ENCODE measurements at regions not wholly inside any gene's neighbourhood (a gene's known extent, or its start where the extent isn't known, plus 50 kb on each side); places are given as distances from the start of the nearest gene placed in this dataset.

DNA sequence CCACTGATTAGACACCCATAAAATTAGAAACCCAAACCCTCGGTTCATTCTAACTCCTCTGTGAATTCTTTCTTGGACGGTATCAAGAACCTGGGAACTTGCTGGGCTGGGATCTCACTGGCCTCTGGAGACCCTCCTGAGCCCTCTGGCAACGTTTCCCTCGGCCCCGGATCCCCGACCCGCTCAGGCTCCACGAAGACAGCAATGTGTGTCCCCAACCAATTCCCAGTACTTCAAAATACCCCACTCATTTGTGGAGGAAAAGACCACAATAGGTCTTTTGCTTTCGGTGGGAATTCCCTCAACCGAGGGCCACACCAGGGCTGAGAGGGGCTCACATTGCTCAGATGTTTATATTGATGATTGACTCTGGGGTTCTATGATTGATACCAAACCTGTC, 117.9 kb upstream of the PRR20G start:
- Histone ChIP-seq H3K27ac (no peak overlapping the region), H3K4me3 (no peak overlapping the region), H3K27me3 (peaks cover 63% of the 10 kb centered on the region), H3K36me3 (no peaks in the 10 kb centered on the region), H3K9me3 (no peaks in the 10 kb centered on the region), H3K4me1 (no peaks in the 10 kb centered on the region)
- ATAC-seq = no peak
- TF ChIP-seq POLR2AphosphoS5 (IDR thresholded peaks at IDR 0.05) = no peak
- TF ChIP-seq EP300 (IDR thresholded peaks at IDR 0.05) = no peak
- WGBS, 2 donors (ENCODE audit: low coverage in 1 of 2) = 68 to 81% methylated on average over 9 to 10 of the region's 10 CpGs

DNA sequence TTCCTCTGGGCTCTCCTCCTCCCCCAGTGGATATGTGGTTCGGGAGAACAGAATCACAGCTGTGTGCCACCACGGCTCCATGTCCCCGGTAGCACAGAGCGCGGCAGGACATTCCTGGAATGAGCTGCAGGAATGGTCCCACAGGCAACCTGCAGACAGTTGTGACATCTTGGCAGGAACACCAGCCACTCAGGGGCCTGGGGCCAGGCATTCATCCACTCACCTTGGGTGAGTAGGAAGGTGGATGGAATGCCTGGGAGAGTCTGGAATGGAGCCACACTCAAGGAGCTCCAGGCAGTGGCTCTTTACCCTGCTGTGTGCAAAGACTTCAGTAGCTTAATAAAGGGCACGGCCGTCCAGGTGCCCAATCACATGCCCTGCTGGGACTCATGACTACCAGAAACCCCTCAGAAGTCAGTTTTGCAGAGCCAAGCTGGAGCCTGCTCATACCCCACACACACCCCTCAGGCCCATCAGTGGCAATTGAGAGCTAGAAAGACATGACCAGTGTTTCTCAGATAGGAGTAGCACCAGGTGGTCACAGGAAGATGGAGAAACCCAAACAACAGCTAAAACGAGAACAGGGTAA, 117.3 kb upstream of the PRR20G start:
- H3K4me1 ChIP-seq = no peaks in the 10 kb centered on the region
- no peaks in the 10 kb centered on the region for H3K9me3 ChIP-seq
- WGBS, 2 donors (ENCODE audit: low coverage in 1 of 2) = 50 to 64% methylated on average over 1 to 4 of the region's 8 CpGs
- H3K27me3 ChIP-seq = peaks cover 58% of the 10 kb centered on the region
- TF ChIP-seq POLR2A (IDR thresholded peaks at IDR 0.05) (no peak), POLR2AphosphoS5 (IDR thresholded peaks at IDR 0.05) (no peak), EP300 (IDR thresholded peaks at IDR 0.05) (no peak)
- TF ChIP-seq, protein P1, sequence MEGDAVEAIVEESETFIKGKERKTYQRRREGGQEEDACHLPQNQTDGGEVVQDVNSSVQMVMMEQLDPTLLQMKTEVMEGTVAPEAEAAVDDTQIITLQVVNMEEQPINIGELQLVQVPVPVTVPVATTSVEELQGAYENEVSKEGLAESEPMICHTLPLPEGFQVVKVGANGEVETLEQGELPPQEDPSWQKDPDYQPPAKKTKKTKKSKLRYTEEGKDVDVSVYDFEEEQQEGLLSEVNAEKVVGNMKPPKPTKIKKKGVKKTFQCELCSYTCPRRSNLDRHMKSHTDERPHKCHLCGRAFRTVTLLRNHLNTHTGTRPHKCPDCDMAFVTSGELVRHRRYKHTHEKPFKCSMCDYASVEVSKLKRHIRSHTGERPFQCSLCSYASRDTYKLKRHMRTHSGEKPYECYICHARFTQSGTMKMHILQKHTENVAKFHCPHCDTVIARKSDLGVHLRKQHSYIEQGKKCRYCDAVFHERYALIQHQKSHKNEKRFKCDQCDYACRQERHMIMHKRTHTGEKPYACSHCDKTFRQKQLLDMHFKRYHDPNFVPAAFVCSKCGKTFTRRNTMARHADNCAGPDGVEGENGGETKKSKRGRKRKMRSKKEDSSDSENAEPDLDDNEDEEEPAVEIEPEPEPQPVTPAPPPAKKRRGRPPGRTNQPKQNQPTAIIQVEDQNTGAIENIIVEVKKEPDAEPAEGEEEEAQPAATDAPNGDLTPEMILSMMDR (IDR thresholded peaks at IDR 0.05) = no peak
- no peak for ATAC-seq
- H3K27ac ChIP-seq = no peak overlapping the region
- no peaks in the 10 kb centered on the region for H3K36me3 ChIP-seq
- H3K4me3 ChIP-seq = no peak overlapping the region

DNA sequence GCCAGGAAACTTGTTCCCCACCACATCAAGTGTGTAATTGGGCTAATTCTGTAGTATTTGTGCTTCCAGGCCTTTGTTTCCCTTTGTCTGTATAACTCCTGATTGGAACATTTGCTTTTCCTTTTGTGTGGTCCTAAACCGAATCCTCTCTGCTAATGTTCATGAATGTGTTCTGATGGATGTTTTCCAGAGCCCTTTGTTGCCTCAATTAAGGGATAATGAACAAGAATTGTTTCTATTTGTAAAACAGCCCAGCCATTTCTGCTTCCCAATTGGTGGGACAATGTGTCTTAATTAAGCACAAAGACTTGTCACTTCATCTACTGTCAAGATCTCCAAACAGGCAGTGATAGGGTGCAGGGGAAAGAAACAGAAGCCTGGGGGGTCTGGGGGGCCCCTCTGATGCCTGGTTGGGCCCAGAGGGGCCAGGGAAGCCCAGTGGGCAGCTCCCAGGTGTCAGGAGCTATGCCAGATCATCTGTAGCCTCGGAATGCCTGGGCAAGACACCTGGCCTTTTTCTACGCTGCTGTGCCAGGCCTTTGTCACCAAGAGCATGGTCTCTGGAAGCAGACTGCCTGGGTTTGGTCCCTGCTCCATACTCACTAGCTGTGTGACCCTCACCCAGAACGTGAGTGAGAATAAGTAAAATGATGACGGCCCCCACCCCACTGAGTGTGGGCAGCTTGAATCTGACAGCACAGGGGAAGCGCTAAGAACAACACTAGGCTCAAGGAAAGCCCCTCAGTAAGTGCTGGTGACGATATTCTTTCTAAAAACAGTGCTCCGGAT, 116.6 kb upstream of the PRR20G start:
- no peak overlapping the region for H3K4me3 ChIP-seq
- TF ChIP-seq POLR2A (IDR thresholded peaks at IDR 0.05) (no peak), EP300 (IDR thresholded peaks at IDR 0.05) (no peak), POLR2AphosphoS5 (IDR thresholded peaks at IDR 0.05) (no peak)
- TF ChIP-seq, protein P1 (IDR thresholded peaks at IDR 0.05) = no peak
- no peaks in the 10 kb centered on the region for H3K9me3 ChIP-seq
- H3K36me3 ChIP-seq = no peaks in the 10 kb centered on the region
- no peak overlapping the region for H3K27ac ChIP-seq
- 26 to 58% methylated on average over 3 to 4 of the region's 8 CpGs for WGBS, 2 donors (ENCODE audit: low coverage in 1 of 2)
- peaks cover 51% of the 10 kb centered on the region for H3K27me3 ChIP-seq
- no peak for ATAC-seq
- H3K4me1 ChIP-seq = no peaks in the 10 kb centered on the region

DNA sequence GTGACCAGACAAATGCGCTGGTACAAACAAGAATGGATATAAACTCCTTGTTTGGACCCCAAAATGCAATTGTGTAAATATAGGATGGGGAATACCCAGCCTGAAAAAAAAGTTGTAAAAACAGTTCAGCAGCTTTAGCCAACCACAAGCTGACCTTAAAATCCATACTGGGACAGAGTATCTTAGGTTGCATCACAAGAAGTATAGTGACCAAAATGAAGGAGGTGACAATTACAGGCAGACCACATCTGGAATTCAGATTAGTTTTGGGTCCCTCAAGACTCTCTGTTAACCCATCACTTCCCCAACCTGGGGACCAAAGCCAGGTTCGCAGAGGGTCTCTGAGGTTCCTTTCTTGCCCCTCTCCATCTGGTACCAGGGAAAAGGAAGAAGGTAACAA, 115.9 kb upstream of the PRR20G start:
- ATAC-seq = no peak
- no peaks in the 10 kb centered on the region for H3K4me1 ChIP-seq
- WGBS, 2 donors (ENCODE audit: low coverage in 1 of 2) = 80 to 90% methylated on average over 1 of the region's 2 CpGs
- no peak overlapping the region for H3K27ac ChIP-seq
- H3K27me3 ChIP-seq = peaks cover 44% of the 10 kb centered on the region
- TF ChIP-seq POLR2AphosphoS5 (IDR thresholded peaks at IDR 0.05) (no peak), POLR2A (IDR thresholded peaks at IDR 0.05) (no peak)
- no peaks in the 10 kb centered on the region for H3K36me3 ChIP-seq
- H3K9me3 ChIP-seq = no peaks in the 10 kb centered on the region
- H3K4me3 ChIP-seq = no peak overlapping the region

DNA sequence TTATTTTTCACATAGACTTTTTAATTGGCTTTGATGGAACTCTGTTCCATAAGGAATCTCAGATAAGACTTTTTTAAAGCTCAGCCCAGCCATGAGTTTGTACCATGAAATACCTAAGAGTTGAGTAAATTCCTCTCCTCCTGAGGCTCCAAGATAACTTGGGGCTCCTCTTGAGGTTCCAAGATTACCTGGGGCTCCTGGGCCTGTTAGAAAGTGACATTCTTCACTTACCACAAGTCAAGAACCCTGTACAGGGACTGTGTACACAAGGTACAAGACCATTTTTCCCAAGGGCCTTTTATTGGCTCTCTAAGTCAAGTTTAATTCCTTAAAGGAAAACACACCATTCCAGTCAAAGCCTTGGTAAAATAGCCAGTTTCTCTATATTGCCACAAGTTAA, 111.3 kb upstream of the PRR20G start:
- Histone ChIP-seq H3K9me3 (no peaks in the 10 kb centered on the region), H3K27me3 (peaks cover 26% of the 10 kb centered on the region), H3K4me1 (no peaks in the 10 kb centered on the region), H3K27ac (no peak overlapping the region), H3K36me3 (no peaks in the 10 kb centered on the region), H3K4me3 (no peak overlapping the region)
- TF ChIP-seq POLR2A (IDR thresholded peaks at IDR 0.05) (no peak), EP300 (IDR thresholded peaks at IDR 0.05) (no peak), POLR2AphosphoS5 (IDR thresholded peaks at IDR 0.05) (no peak)
- TF ChIP-seq, protein P1 (IDR thresholded peaks at IDR 0.05) = no peak
- no peak for ATAC-seq

DNA sequence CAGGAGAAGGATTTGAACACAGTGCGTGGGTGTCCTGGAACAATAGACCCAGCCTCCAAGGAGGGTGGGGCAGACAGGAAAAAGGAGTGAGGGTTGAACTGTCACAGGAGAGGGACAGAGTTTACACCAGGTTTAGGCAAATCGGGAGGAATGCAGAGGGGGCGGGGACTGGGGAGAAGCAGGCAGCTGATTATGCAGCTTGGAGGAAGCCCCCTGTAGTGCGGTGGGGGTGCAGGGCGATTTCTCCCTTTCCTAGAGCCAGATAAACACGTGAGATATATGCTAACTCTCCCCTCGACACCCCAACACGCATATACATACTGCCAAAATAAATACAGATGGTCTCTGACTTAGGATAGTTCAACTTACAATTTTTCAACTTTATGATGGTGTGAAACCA, 108.6 kb upstream of the PRR20G start:
- Histone ChIP-seq H3K9me3 (no peaks in the 10 kb centered on the region), H3K27ac (no peak overlapping the region), H3K4me1 (no peaks in the 10 kb centered on the region), H3K27me3 (peaks cover 46% of the 10 kb centered on the region), H3K4me3 (no peak overlapping the region), H3K36me3 (no peaks in the 10 kb centered on the region)
- no peak for ATAC-seq
- 13 to 17% methylated on average over 7 to 8 of the region's 8 CpGs for WGBS, 2 donors (ENCODE audit: low coverage in 1 of 2)
- no peak for TF ChIP-seq POLR2AphosphoS5 (IDR thresholded peaks at IDR 0.05)
- no peak for TF ChIP-seq POLR2A (IDR thresholded peaks at IDR 0.05)
- TF ChIP-seq, protein P1 (IDR thresholded peaks at IDR 0.05) = no peak
- no peak for TF ChIP-seq EP300 (IDR thresholded peaks at IDR 0.05)

Measured in gastroesophageal sphincter (tissue), 4 donors.